ENCODE measurements at regions not wholly inside any gene's neighbourhood (a gene's known extent, or its start where the extent isn't known, plus 50 kb on each side); places are given as distances from the start of the nearest gene placed in this dataset.

DNA sequence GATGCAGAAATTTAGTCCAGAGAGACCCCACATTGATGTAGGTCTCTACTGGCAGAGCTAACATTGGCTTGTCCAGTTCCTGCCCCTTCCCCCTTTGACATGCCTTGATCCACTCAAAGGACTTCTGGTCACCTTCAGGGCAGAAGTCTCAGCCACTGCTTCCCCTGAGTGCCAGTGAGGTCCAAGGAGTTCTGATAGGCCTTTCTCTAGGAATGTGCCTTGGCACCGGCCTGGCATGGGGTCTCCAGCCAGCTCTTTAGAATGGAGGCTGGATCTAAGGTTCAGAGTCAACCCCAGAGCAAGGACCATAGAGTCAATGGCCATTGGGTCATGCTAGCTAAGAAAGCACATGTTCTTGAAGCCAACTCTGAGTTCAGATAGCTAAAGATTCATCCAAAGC is 88.6 kb upstream of the PJA1 start:
- TF ChIP-seq TCF12 (IDR thresholded peaks at IDR 0.05; ENCODE audit: low read depth, low read length) (no peak), RAD21 (IDR thresholded peaks at IDR 0.05; ENCODE audit: insufficient read depth, low read depth, low read length) (no peak), EP300 (IDR thresholded peaks at IDR 0.05; ENCODE audit: borderline replicate concordance in 1 of 2, control insufficient read depth in 1 of 2, low read depth in 2 of 2, low read length in 2 of 2) (no peak), MXI1 (IDR thresholded peaks at IDR 0.05; ENCODE audit: low read depth, low read length) (no peak)
